OCI-LY3 (cell line): ENCODE measurements at regions not wholly inside any gene's neighbourhood (a gene's known extent, or its start where the extent isn't known, plus 50 kb on each side); places are given as distances from the start of the nearest gene placed in this dataset.

Experiments
- H2AFZ ChIP-seq: fragments of 200-600, 300-600 bp; shearing (Covaris generic); 2 replicates; pipeline ENCODE4 v1.6.0; 2014; ENCODE audit warnings: antibody characterized with exemption, low read depth, low read length
- H3K27ac ChIP-seq: fragments of 200-600, 300-600 bp; sonication (generic); 2 replicates; pipeline ENCODE4 v1.5.1; 2014; ENCODE audit warnings: mild to moderate bottlenecking, low read length, moderate library complexity, mixed read lengths
- H3K27me3 ChIP-seq: fragments of 200-600, 300-600 bp; sonication (generic); 2 replicates; pipeline ENCODE4 v1.6.1; 2014; ENCODE audit warnings: low read depth, low read length, mixed read lengths
- H3K36me3 ChIP-seq: fragments of 200-600, 300-600 bp; sonication (generic); replicated peaks from 2 replicates; pipeline ENCODE3; 2014; ENCODE audit warnings: low read depth, low read length, mixed read lengths
- H3K4me1 ChIP-seq: fragments of 300-600, 200-600 bp; sonication (generic); 2 replicates; pipeline ENCODE4 v1.6.1; 2014; ENCODE audit warnings: low read length, mixed read lengths
- H3K4me2 ChIP-seq: fragments of 200-600, 300-600 bp; sonication (generic); 2 replicates; pipeline ENCODE4 v1.6.1; 2014; ENCODE audit warnings: low read length, mixed read lengths
- H3K4me3 ChIP-seq: fragments of 300-600, 200-600 bp; sonication (generic); 2 replicates; pipeline ENCODE4 v1.5.1; 2014; ENCODE audit warnings: antibody characterized with exemption, mild to moderate bottlenecking, low read length, moderate library complexity
- H3K79me2 ChIP-seq: fragments of 300-600, 200-600 bp; shearing (Covaris generic); 2 replicates; pipeline ENCODE4 v1.6.1; 2014; ENCODE audit warnings: mild to moderate bottlenecking, low read length, mixed read lengths
- H3K9ac ChIP-seq: fragments of 300-600, 200-600 bp; shearing (Covaris generic); 2 replicates; pipeline ENCODE4 v1.6.0; 2014; ENCODE audit warnings: mild to moderate bottlenecking, low read length, moderate library complexity
- H3K9me3 ChIP-seq: fragments of 200-600, 300-600 bp; shearing (Covaris generic); 2 replicates; pipeline ENCODE4 v1.6.1; 2014; ENCODE audit warnings: low read length, mixed read lengths; ENCODE audit not compliant: insufficient read depth
- H4K20me1 ChIP-seq: fragments of 200-600, 300-600 bp; sonication (generic); 2 replicates; pipeline ENCODE4 v1.6.1; 2016; ENCODE audit warnings: low read length, mixed read lengths; ENCODE audit not compliant: insufficient read depth
- EZH2phosphoT487 ChIP-seq: fragments of 200-600 bp; shearing (Covaris generic); IDR thresholded peaks from 2 replicates; pipeline ENCODE4 v1.6.1; 2018; ENCODE audit warnings: antibody characterized with exemption, mixed run types, low read depth
- TF ChIP-seq, protein P1 (sequence below): fragments of 200-600, 300-600 bp; sonication (generic); IDR thresholded peaks from 2 replicates; pipeline ENCODE4 v1.5.1; 2014; ENCODE audit warnings: antibody characterized with exemption, low read length, low read depth

DNA sequence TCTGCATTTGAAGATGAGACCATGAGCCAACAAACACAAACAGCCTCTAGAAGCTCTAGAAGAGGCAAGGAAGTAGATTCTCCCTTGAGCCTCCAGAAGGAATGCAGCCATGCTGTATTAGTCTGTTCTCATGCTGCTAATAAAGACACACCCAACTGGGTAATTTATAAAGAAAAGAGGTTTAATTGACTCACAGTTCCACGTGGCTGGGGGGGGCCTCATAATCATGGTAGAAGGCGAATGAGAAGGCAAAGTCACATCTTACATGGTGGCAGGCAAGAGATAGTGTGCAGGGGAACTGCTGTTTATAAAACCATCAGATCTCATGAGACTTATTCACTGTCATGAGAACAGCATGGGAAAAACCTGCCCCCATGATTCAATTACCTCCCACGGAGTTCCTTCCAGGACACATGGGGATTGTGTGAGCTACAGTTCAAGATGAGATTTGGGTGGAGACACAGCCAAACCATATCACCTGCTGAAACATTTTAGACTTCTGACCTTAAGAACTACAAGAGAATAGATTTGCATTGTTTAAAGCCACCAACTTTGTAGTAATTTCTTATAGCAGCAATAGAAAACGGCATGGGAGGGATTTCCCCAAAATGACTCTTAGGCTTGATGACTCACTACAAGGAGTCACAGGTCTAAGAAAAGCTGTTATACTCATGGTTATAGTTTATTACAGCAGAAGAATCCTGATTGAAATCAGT is 284.4 kb upstream of the SFRP2 start:
- H3K36me3 ChIP-seq = no peaks in the 10 kb centered on the region
- peaks cover 9% of the 10 kb centered on the region for H3K4me1 ChIP-seq
- H3K4me3 ChIP-seq = no peak overlapping the region
- H2AFZ ChIP-seq = 0 out of 2 replicates have a peak overlapping the region, but pooled peaks have one; percentile 23
- peak overlapping the region; percentile 19; the same call in 1 of the 2 replicates for H3K4me2 ChIP-seq
- no peaks in the 10 kb centered on the region for H4K20me1 ChIP-seq
- H3K9ac ChIP-seq = no peak overlapping the region
- TF ChIP-seq, protein P1, sequence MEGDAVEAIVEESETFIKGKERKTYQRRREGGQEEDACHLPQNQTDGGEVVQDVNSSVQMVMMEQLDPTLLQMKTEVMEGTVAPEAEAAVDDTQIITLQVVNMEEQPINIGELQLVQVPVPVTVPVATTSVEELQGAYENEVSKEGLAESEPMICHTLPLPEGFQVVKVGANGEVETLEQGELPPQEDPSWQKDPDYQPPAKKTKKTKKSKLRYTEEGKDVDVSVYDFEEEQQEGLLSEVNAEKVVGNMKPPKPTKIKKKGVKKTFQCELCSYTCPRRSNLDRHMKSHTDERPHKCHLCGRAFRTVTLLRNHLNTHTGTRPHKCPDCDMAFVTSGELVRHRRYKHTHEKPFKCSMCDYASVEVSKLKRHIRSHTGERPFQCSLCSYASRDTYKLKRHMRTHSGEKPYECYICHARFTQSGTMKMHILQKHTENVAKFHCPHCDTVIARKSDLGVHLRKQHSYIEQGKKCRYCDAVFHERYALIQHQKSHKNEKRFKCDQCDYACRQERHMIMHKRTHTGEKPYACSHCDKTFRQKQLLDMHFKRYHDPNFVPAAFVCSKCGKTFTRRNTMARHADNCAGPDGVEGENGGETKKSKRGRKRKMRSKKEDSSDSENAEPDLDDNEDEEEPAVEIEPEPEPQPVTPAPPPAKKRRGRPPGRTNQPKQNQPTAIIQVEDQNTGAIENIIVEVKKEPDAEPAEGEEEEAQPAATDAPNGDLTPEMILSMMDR = no peak
- no peak for TF ChIP-seq EZH2phosphoT487
- no peak overlapping the region for H3K27ac ChIP-seq
- no peaks in the 10 kb centered on the region for H3K27me3 ChIP-seq
- H3K79me2 ChIP-seq = no peaks in the 10 kb centered on the region
- no peaks in the 10 kb centered on the region for H3K9me3 ChIP-seq

DNA sequence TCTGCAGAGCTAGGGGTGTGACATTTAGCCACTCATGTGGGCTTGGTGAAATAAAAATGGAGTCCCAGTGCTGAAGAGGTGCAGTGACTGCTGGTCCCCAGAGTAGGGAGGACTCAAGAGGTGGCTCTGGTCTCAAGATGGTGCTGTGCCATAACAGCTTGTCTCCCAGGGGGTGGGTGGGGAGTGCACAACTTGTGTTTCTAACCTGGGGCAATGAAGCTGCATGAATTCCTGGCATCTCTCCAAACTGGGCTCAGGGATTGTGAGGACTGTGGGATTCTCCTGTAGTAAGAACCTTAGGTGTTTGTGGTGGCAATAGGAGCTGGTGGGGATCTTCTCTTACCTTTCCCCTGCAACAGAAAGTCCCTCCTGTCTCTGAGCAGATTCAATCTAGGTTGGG is 278.9 kb upstream of the SFRP2 start:
- Histone ChIP-seq H3K36me3 (peaks cover 9% of the 10 kb centered on the region), H3K4me2 (no peak overlapping the region), H2AFZ (no peak overlapping the region), H4K20me1 (no peaks in the 10 kb centered on the region), H3K4me3 (no peak overlapping the region), H3K9ac (no peak overlapping the region), H3K79me2 (no peaks in the 10 kb centered on the region), H3K27me3 (no peaks in the 10 kb centered on the region), H3K9me3 (peaks cover 21% of the 10 kb centered on the region), H3K27ac (no peak overlapping the region), H3K4me1 (no peaks in the 10 kb centered on the region)
- TF ChIP-seq, protein P1 = no peak
- no peak for TF ChIP-seq EZH2phosphoT487

DNA sequence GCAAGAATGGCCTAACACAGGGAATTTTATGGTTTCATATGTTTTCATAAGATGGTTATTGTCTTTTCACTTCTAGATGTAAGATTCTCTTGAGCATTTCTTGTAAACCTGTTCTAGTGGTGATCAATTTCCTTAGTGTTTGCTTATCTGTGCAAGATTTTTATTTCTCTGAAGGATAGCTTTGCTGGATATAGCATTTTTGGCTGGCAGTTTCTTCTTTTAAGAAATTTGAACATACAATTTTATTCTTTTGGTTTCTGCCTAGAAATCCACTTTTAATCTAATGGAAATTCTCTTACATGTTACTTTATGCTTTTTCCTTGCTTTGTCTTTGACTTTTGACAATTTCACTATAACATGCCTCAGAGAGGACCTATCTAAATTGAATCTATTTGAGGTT is 276.5 kb upstream of the SFRP2 start:
- Histone ChIP-seq H3K9me3 (peaks cover 26% of the 10 kb centered on the region), H3K27me3 (no peaks in the 10 kb centered on the region), H3K4me1 (no peaks in the 10 kb centered on the region), H4K20me1 (no peaks in the 10 kb centered on the region), H3K9ac (no peak overlapping the region), H2AFZ (no peak overlapping the region), H3K36me3 (peaks cover 9% of the 10 kb centered on the region), H3K79me2 (no peaks in the 10 kb centered on the region), H3K4me2 (no peak overlapping the region), H3K4me3 (no peak overlapping the region), H3K27ac (no peak overlapping the region)
- no peak for TF ChIP-seq EZH2phosphoT487
- TF ChIP-seq, protein P1 = no peak

DNA sequence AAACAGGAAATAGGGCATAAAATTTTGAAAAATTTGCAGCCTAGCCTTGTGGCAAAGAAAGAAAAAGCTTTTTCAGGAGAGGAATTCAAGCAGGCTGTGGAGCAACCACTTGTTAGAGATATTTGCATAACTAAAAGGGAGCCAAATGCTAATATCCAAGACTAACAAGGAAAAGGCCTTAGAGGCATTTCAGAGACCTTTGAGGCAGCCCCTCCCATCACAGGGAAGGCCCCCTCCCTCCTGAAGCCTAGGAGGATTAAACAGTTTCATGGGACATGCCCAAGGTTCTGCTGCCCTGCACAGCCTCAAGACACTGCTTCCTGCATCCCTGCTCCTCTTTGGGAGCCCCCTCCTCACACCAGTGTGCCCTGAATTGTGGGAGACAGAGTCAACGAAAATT is 275.4 kb upstream of the SFRP2 start:
- TF ChIP-seq EZH2phosphoT487 = no peak
- TF ChIP-seq, protein P1 = no peak
- Histone ChIP-seq H3K9me3 (peaks cover 26% of the 10 kb centered on the region), H3K27me3 (no peaks in the 10 kb centered on the region), H3K4me3 (no peak overlapping the region), H2AFZ (no peak overlapping the region), H3K27ac (no peak overlapping the region), H3K4me2 (no peak overlapping the region), H3K79me2 (no peaks in the 10 kb centered on the region), H3K4me1 (no peaks in the 10 kb centered on the region), H4K20me1 (no peaks in the 10 kb centered on the region), H3K36me3 (peaks cover 9% of the 10 kb centered on the region), H3K9ac (no peak overlapping the region)
